Cardiac fibroblast (primary cell): ENCODE measurements at regions not wholly inside any gene's neighbourhood (a gene's known extent, or its start where the extent isn't known, plus 50 kb on each side); places are given as distances from the start of the nearest gene placed in this dataset.

Source experiments
- DNase-seq, 2 donors: peaks; one replicate each; pipeline versions ENCODE4 v3.0.0 to v3.0.0-alpha.2; 2010; ENCODE audit warnings: low read depth in 2 of 2
- H3K4me3 ChIP-seq, 2 donors: replicated peaks in 1 of 2; 1 replicate in 1 of 2; 2 replicates in 1 of 2; pipeline ENCODE4 v1.5.1; 2011; ENCODE audit warnings: low read depth in 2 of 2, low read length in 2 of 2, mild to moderate bottlenecking in 2 of 2, moderate library complexity in 1 of 2
- CTCF ChIP-seq: IDR thresholded peaks from one replicate; pipeline ENCODE4 v1.5.1; 2011; ENCODE audit warnings: low read depth, mild to moderate bottlenecking, low read length, inconsistent platforms

GRCh38 chr5:84546686-84547085, 162.0 kb upstream of the EDIL3 start:
- no peak overlapping the region for H3K4me3 ChIP-seq
- TF ChIP-seq CTCF, result no peak
- no peak for DNase-seq

GRCh38 chr5:84536797-84537196, 152.1 kb upstream of the EDIL3 start:
- H3K4me3 ChIP-seq, result no peak overlapping the region
- TF ChIP-seq CTCF, result no peak
- no peak for DNase-seq

- DNase-seq, result peak in 1 of 2 donors; percentile 2
- TF ChIP-seq CTCF, result no peak
- H3K4me3 ChIP-seq, result no peak overlapping the region
Measured at GRCh38 chr5:84535281-84535680, 150.6 kb upstream of the EDIL3 start.

GRCh38 chr5:84524491-84524890, 139.8 kb upstream of the EDIL3 start:
- peak; percentile 9 to 26 for DNase-seq
- TF ChIP-seq CTCF, result no peak
- no peak overlapping the region for H3K4me3 ChIP-seq

- DNase-seq, result no peak
- no peak for TF ChIP-seq CTCF
- no peak overlapping the region for H3K4me3 ChIP-seq
Measured at GRCh38 chr5:84518862-84519261, 134.2 kb upstream of the EDIL3 start.

GRCh38 chr5:84518370-84518769, 133.7 kb upstream of the EDIL3 start:
- no peak overlapping the region for H3K4me3 ChIP-seq
- TF ChIP-seq CTCF, result no peak
- DNase-seq, result no peak

- no peak for TF ChIP-seq CTCF
- no peak overlapping the region for H3K4me3 ChIP-seq
- no peak for DNase-seq
Measured at GRCh38 chr5:84506625-84507024, 121.9 kb upstream of the EDIL3 start.
